ENCODE measurements at regions not wholly inside any gene's neighbourhood (a gene's known extent, or its start where the extent isn't known, plus 50 kb on each side); places are given as distances from the start of the nearest gene placed in this dataset.

DNA sequence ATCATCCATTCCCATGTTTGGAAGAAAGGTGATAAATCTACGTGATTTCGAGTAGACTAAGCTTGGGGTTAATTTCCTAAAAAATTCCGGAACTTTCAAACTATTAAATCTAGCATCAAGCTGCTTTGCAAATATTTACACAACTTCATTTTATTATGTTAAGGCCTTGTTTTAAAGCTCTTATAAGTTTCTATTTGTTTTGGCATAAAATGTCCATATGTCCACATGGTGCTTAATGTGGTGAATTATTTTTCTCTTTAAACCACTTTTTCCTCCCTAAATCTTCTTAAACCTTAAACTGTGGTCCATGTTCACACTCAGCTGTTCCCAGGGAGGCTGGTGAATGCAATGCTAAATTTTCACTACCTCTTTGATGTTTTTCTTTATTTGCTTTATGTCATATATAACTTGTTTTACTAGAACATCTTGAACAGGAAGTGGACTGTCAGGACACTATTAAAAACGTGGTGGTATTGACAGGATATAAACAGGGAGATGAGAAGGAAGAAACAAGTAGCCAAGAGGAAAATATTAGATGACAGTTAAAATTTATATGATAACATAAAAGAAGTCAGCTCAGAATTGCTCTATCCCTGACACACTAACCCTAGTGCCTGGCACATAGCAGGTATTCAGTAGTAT, 72.5 kb upstream of the AGTR1 start:
- no peak overlapping the region for H3K27ac ChIP-seq (ENCODE audit: control insufficient read depth, insufficient read depth, low read length)
- no peak overlapping the region for H3K9ac ChIP-seq (ENCODE audit: control insufficient read depth, extremely low read depth, insufficient read depth, low read length)
- dilution Hi-C loops (cut with MboI; ENCODE audit: extremely low pct_ligation_motif_present, low sequenced_read_pairs), result no loop called here
- H3K36me3 ChIP-seq (ENCODE audit: control insufficient read depth in 2 of 2, extremely low read depth in 1 of 2, insufficient read depth in 2 of 2, low read length in 2 of 2), result no peaks in the 10 kb centered on the region
- no peak overlapping the region for H3K4me3 ChIP-seq (ENCODE audit: control insufficient read depth in 2 of 3, extremely low read depth in 1 of 3, insufficient read depth in 2 of 3, low read depth in 1 of 3, low read length in 3 of 3)
- FAIRE-seq (no peak), DNase-seq (ENCODE audit: low read depth, low spot score) (no peak)
- no peak overlapping the region for H3K4me2 ChIP-seq (ENCODE audit: control insufficient read depth, extremely low read depth, insufficient read depth, low read depth, low read length)
- H4K20me1 ChIP-seq (ENCODE audit: control insufficient read depth, extremely low read depth, insufficient read depth, low read length), result no peaks in the 10 kb centered on the region
- H2AFZ ChIP-seq (ENCODE audit: control insufficient read depth, low read length), result no peak overlapping the region
- H3K27me3 ChIP-seq (ENCODE audit: control insufficient read depth, extremely low read depth, insufficient read depth, low read length), result no peaks in the 10 kb centered on the region
- TF ChIP-seq, protein P1, sequence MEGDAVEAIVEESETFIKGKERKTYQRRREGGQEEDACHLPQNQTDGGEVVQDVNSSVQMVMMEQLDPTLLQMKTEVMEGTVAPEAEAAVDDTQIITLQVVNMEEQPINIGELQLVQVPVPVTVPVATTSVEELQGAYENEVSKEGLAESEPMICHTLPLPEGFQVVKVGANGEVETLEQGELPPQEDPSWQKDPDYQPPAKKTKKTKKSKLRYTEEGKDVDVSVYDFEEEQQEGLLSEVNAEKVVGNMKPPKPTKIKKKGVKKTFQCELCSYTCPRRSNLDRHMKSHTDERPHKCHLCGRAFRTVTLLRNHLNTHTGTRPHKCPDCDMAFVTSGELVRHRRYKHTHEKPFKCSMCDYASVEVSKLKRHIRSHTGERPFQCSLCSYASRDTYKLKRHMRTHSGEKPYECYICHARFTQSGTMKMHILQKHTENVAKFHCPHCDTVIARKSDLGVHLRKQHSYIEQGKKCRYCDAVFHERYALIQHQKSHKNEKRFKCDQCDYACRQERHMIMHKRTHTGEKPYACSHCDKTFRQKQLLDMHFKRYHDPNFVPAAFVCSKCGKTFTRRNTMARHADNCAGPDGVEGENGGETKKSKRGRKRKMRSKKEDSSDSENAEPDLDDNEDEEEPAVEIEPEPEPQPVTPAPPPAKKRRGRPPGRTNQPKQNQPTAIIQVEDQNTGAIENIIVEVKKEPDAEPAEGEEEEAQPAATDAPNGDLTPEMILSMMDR (optimal IDR thresholded peaks at IDR 0.05 in 1 of 3, IDR thresholded peaks at IDR 0.05 in 1 of 3, conservative IDR thresholded peaks at IDR 0.05 in 1 of 3; ENCODE audit: extremely low read depth in 1 of 3, insufficient read depth in 2 of 3, low read length in 3 of 3), result no peak
- no peak for TF ChIP-seq EZH2 (IDR thresholded peaks at IDR 0.05; ENCODE audit: low read length)
- no peaks in the 10 kb centered on the region for H3K79me2 ChIP-seq (ENCODE audit: control insufficient read depth, insufficient read depth, low read length)
- H3K9me1 ChIP-seq (ENCODE audit: control insufficient read depth, extremely low read depth, insufficient read depth, low read length), result no peaks in the 10 kb centered on the region
- no peaks in the 10 kb centered on the region for H3K9me3 ChIP-seq (ENCODE audit: control insufficient read depth, low read depth, low read length)
- no peaks in the 10 kb centered on the region for H3K4me1 ChIP-seq (ENCODE audit: control insufficient read depth, extremely low read depth, insufficient read depth, low read length)

DNA sequence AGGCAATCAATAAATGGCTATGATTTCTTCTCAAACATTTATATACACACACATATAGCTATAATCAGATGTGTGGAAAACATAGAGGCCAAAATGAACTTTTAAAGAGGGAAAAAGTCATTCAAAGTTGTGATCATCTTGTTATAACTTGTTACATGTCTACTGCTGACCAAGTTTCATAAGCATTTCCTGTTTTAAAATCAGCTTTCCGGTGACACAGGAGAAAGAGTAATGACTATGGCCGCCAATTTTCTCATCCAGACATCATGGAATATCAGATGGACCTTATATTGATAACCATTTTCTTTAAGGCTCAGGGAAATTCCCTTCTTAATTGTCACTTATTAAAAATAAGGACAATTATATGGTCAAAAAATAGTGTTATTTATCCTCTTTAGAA, 71.7 kb upstream of the AGTR1 start:
- dilution Hi-C loops (cut with MboI; ENCODE audit: extremely low pct_ligation_motif_present, low sequenced_read_pairs), result no loop called here
- H3K4me1 ChIP-seq (ENCODE audit: control insufficient read depth, extremely low read depth, insufficient read depth, low read length), result no peaks in the 10 kb centered on the region
- FAIRE-seq (no peak), DNase-seq (ENCODE audit: low read depth, low spot score) (no peak)
- H3K36me3 ChIP-seq (ENCODE audit: control insufficient read depth in 2 of 2, extremely low read depth in 1 of 2, insufficient read depth in 2 of 2, low read length in 2 of 2), result no peaks in the 10 kb centered on the region
- no peak overlapping the region for H3K4me3 ChIP-seq (ENCODE audit: control insufficient read depth in 2 of 3, extremely low read depth in 1 of 3, insufficient read depth in 2 of 3, low read depth in 1 of 3, low read length in 3 of 3)
- no peaks in the 10 kb centered on the region for H3K27me3 ChIP-seq (ENCODE audit: control insufficient read depth, extremely low read depth, insufficient read depth, low read length)
- H4K20me1 ChIP-seq (ENCODE audit: control insufficient read depth, extremely low read depth, insufficient read depth, low read length), result no peaks in the 10 kb centered on the region
- no peak overlapping the region for H3K4me2 ChIP-seq (ENCODE audit: control insufficient read depth, extremely low read depth, insufficient read depth, low read depth, low read length)
- no peaks in the 10 kb centered on the region for H3K9me1 ChIP-seq (ENCODE audit: control insufficient read depth, extremely low read depth, insufficient read depth, low read length)
- no peaks in the 10 kb centered on the region for H3K79me2 ChIP-seq (ENCODE audit: control insufficient read depth, insufficient read depth, low read length)
- no peak overlapping the region for H2AFZ ChIP-seq (ENCODE audit: control insufficient read depth, low read length)
- H3K9ac ChIP-seq (ENCODE audit: control insufficient read depth, extremely low read depth, insufficient read depth, low read length), result no peak overlapping the region
- no peak for TF ChIP-seq EZH2 (IDR thresholded peaks at IDR 0.05; ENCODE audit: low read length)
- TF ChIP-seq, protein P1 (optimal IDR thresholded peaks at IDR 0.05 in 1 of 3, IDR thresholded peaks at IDR 0.05 in 1 of 3, conservative IDR thresholded peaks at IDR 0.05 in 1 of 3; ENCODE audit: extremely low read depth in 1 of 3, insufficient read depth in 2 of 3, low read length in 3 of 3), result no peak
- H3K27ac ChIP-seq (ENCODE audit: control insufficient read depth, insufficient read depth, low read length), result no peak overlapping the region
- H3K9me3 ChIP-seq (ENCODE audit: control insufficient read depth, low read depth, low read length), result no peaks in the 10 kb centered on the region

Data from keratinocyte (primary cell).